ENCODE measurements at regions not wholly inside any gene's neighbourhood (a gene's known extent, or its start where the extent isn't known, plus 50 kb on each side); places are given as distances from the start of the nearest gene placed in this dataset.

GRCh38 chr13:107078229-107078765 is 510.4 kb upstream of the ARGLU1 start:
- Mint-ChIP-seq H3K4me3 (no peak overlapping the region), H3K9me3 (peaks cover 5% of the 10 kb centered on the region), H3K36me3 (no peaks in the 10 kb centered on the region), H3K4me1 (ENCODE audit: low read depth) (no peaks in the 10 kb centered on the region), H3K27ac (no peak overlapping the region), H3K27me3 (no peaks in the 10 kb centered on the region)
- CTCF ChIA-PET = no interaction called here
- POLR2A ChIA-PET = no interaction called here
- DNase-seq = no peak
- intact Hi-C loops (cut with micrococcal nuclease) = no loop called here

- Mint-ChIP-seq H3K9me3 (peaks cover 5% of the 10 kb centered on the region), H3K4me1 (ENCODE audit: low read depth) (no peaks in the 10 kb centered on the region), H3K27ac (no peak overlapping the region), H3K36me3 (no peaks in the 10 kb centered on the region), H3K4me3 (no peak overlapping the region), H3K27me3 (no peaks in the 10 kb centered on the region)
- POLR2A ChIA-PET = no interaction called here
- intact Hi-C loops (cut with micrococcal nuclease) = no loop called here
- DNase-seq = no peak
- CTCF ChIA-PET = no interaction called here
Measured at GRCh38 chr13:107076801-107077200, 508.9 kb upstream of the ARGLU1 start.

GRCh38 chr13:107075576-107075975 is 507.6 kb upstream of the ARGLU1 start:
- Mint-ChIP-seq H3K9me3 (peaks cover 2% of the 10 kb centered on the region), H3K27me3 (no peaks in the 10 kb centered on the region), H3K4me1 (ENCODE audit: low read depth) (no peaks in the 10 kb centered on the region), H3K36me3 (no peaks in the 10 kb centered on the region), H3K4me3 (no peak overlapping the region), H3K27ac (no peak overlapping the region)
- no peak for DNase-seq
- POLR2A ChIA-PET = no interaction called here
- CTCF ChIA-PET = no interaction called here
- intact Hi-C loops (cut with micrococcal nuclease) = no loop called here

GRCh38 chr13:107070792-107071191 is 502.9 kb upstream of the ARGLU1 start:
- POLR2A ChIA-PET = no interaction called here
- no peak overlapping the region for H3K4me3 Mint-ChIP-seq
- H3K27ac Mint-ChIP-seq = no peak overlapping the region
- no peaks in the 10 kb centered on the region for H3K9me3 Mint-ChIP-seq
- CTCF ChIA-PET = no interaction called here
- no peak for DNase-seq
- no peaks in the 10 kb centered on the region for H3K36me3 Mint-ChIP-seq
- H3K4me1 Mint-ChIP-seq (ENCODE audit: low read depth) = no peaks in the 10 kb centered on the region
- intact Hi-C loops (cut with micrococcal nuclease) = no loop called here
- H3K27me3 Mint-ChIP-seq = no peaks in the 10 kb centered on the region

- Mint-ChIP-seq H3K4me3 (no peak overlapping the region), H3K27ac (no peak overlapping the region), H3K36me3 (no peaks in the 10 kb centered on the region), H3K4me1 (ENCODE audit: low read depth) (no peaks in the 10 kb centered on the region), H3K9me3 (no peaks in the 10 kb centered on the region), H3K27me3 (no peaks in the 10 kb centered on the region)
- DNase-seq = no peak
- intact Hi-C loops (cut with micrococcal nuclease) = no loop called here
- ChIA-PET CTCF (no interaction called here), POLR2A (no interaction called here)
Measured at GRCh38 chr13:107069108-107069776, 501.3 kb upstream of the ARGLU1 start.

- H3K36me3 Mint-ChIP-seq = no peaks in the 10 kb centered on the region
- ChIA-PET CTCF (no interaction called here), POLR2A (no interaction called here)
- H3K9me3 Mint-ChIP-seq = no peaks in the 10 kb centered on the region
- DNase-seq = no peak
- intact Hi-C loops (cut with micrococcal nuclease) = no loop called here
- no peak overlapping the region for H3K27ac Mint-ChIP-seq
- no peaks in the 10 kb centered on the region for H3K4me1 Mint-ChIP-seq (ENCODE audit: low read depth)
- no peaks in the 10 kb centered on the region for H3K27me3 Mint-ChIP-seq
- no peak overlapping the region for H3K4me3 Mint-ChIP-seq
Measured at GRCh38 chr13:107067381-107067780, 499.4 kb upstream of the ARGLU1 start.

GRCh38 chr13:107066355-107066754 is 498.4 kb upstream of the ARGLU1 start:
- ChIA-PET POLR2A (no interaction called here), CTCF (no interaction called here)
- no peak for DNase-seq
- Mint-ChIP-seq H3K4me1 (ENCODE audit: low read depth) (no peaks in the 10 kb centered on the region), H3K27ac (no peak overlapping the region), H3K9me3 (no peaks in the 10 kb centered on the region), H3K36me3 (no peaks in the 10 kb centered on the region), H3K4me3 (no peak overlapping the region), H3K27me3 (no peaks in the 10 kb centered on the region)
- intact Hi-C loops (cut with micrococcal nuclease) = no loop called here

GRCh38 chr13:107065036-107065435 is 497.1 kb upstream of the ARGLU1 start:
- intact Hi-C loops (cut with micrococcal nuclease) = no loop called here
- H3K4me1 Mint-ChIP-seq (ENCODE audit: low read depth) = no peaks in the 10 kb centered on the region
- H3K36me3 Mint-ChIP-seq = no peaks in the 10 kb centered on the region
- ChIA-PET CTCF (interaction anchor here (0.7 kb wide), 1 partner anchor 1631 kb away, joined by 3 read pairs; no protein-coding TSS in a partner anchor), POLR2A (no interaction called here)
- peaks cover 3% of the 10 kb centered on the region for H3K9me3 Mint-ChIP-seq
- no peak overlapping the region for H3K4me3 Mint-ChIP-seq
- no peak overlapping the region for H3K27ac Mint-ChIP-seq
- no peak for DNase-seq
- no peaks in the 10 kb centered on the region for H3K27me3 Mint-ChIP-seq

GRCh38 chr13:107057028-107057631 is 489.2 kb upstream of the ARGLU1 start:
- Mint-ChIP-seq H3K4me3 (no peak overlapping the region), H3K27ac (no peak overlapping the region), H3K4me1 (ENCODE audit: low read depth) (no peaks in the 10 kb centered on the region), H3K9me3 (peaks cover 3% of the 10 kb centered on the region), H3K27me3 (no peaks in the 10 kb centered on the region), H3K36me3 (no peaks in the 10 kb centered on the region)
- ChIA-PET CTCF (no interaction called here), POLR2A (no interaction called here)
- intact Hi-C loops (cut with micrococcal nuclease) = no loop called here
- no peak for DNase-seq

- ChIA-PET POLR2A (no interaction called here), CTCF (no interaction called here)
- Mint-ChIP-seq H3K4me1 (ENCODE audit: low read depth) (no peaks in the 10 kb centered on the region), H3K36me3 (no peaks in the 10 kb centered on the region), H3K27me3 (no peaks in the 10 kb centered on the region), H3K27ac (no peak overlapping the region), H3K4me3 (no peak overlapping the region), H3K9me3 (peaks cover 9% of the 10 kb centered on the region)
- intact Hi-C loops (cut with micrococcal nuclease) = no loop called here
- no peak for DNase-seq
Measured at GRCh38 chr13:107043021-107043956, 475.4 kb upstream of the ARGLU1 start.

GRCh38 chr13:107035778-107036177 is 467.8 kb upstream of the ARGLU1 start:
- Mint-ChIP-seq H3K27me3 (no peaks in the 10 kb centered on the region), H3K9me3 (peaks cover 3% of the 10 kb centered on the region), H3K27ac (no peak overlapping the region), H3K4me1 (ENCODE audit: low read depth) (no peaks in the 10 kb centered on the region), H3K4me3 (no peak overlapping the region), H3K36me3 (no peaks in the 10 kb centered on the region)
- ChIA-PET CTCF (no interaction called here), POLR2A (no interaction called here)
- intact Hi-C loops (cut with micrococcal nuclease) = no loop called here
- no peak for DNase-seq

GRCh38 chr13:107035186-107035585 is 467.2 kb upstream of the ARGLU1 start:
- H3K27ac Mint-ChIP-seq = no peak overlapping the region
- no peak overlapping the region for H3K4me3 Mint-ChIP-seq
- H3K36me3 Mint-ChIP-seq = no peaks in the 10 kb centered on the region
- intact Hi-C loops (cut with micrococcal nuclease) = no loop called here
- POLR2A ChIA-PET = no interaction called here
- no peaks in the 10 kb centered on the region for H3K27me3 Mint-ChIP-seq
- no peak for DNase-seq
- H3K4me1 Mint-ChIP-seq (ENCODE audit: low read depth) = no peaks in the 10 kb centered on the region
- peaks cover 3% of the 10 kb centered on the region for H3K9me3 Mint-ChIP-seq
- CTCF ChIA-PET = no interaction called here

Measured in activated CD4-positive, alpha-beta memory T cell treated with anti-CD3 and anti-CD28 coated beads for 36 hours (primary cell).